GM18909 (cell line): ENCODE measurements at regions not wholly inside any gene's neighbourhood (a gene's known extent, or its start where the extent isn't known, plus 50 kb on each side); places are given as distances from the start of the nearest gene placed in this dataset.
"Not testable (repeated sequence)": the region's sequence is repeated elsewhere in the genome, so short reads cannot be mapped to it uniquely, and the experiment has no call there.

Experiments used
- ATAC-seq: cut with Tn5 transposase; IDR thresholded peaks from one replicate; pipeline ENCODE4 v1.9.1; 2021; ENCODE audit warnings: mild to moderate bottlenecking; ENCODE audit not compliant: unreplicated experiment, poor library complexity

DNA sequence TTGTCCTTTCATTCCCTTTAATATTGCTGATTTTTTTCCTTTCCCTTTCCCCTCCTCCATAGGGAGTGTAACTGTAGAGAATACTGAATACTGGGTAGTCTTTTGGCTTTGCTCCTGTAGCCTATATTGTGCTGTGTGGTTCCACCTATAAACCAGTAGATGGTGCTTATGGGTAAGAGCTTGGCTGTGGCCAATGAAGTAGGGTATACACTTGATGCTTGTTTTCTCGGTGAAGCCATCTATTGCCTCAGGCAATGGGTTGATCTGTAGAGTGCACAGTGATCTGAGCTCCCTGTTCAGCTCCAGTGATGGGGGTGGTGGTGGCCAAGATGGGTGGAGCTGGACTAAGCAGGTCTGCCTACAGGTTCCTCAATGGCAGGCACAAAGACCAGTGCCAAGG lies 203.3 kb upstream of the IMPG1 start:
- ATAC-seq = no peak

DNA sequence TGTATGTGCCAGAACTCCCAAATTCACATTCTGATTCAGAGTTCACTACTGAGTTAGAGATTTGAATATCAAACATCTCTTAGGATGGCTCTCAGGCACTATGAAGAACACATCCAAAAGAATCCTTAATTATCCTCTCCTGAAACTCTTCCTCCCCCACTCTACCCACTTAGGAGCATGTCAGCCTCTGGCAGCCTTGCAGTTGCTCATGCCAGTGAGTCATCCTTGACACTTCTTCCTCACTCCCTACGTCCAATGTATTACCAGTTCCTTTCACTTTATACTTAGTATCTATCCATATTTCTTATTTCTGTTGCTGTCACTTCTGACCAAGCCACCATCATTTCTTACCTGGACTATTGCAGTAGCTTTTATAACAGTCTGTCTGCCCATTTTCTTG lies 192.0 kb upstream of the IMPG1 start:
- no peak for ATAC-seq

DNA sequence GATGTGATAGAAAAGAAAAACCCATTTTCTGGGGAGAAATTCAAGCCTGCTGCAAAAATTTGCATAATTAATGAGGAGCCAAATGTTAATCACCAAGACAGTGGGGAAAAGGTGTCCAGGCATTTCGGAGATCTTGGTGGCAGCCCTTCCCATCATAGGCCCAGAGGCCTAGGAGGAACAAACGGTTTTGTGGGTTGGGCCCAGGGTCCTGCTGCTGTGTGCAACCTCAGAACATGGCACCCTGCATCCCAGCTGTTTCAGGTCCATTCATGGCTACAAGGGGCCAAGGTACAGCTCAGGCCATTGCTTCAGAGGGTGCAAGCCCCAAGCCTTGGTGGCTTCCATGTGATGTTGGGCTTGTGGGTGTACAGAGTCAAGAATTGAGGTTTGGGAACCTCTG lies 189.8 kb upstream of the IMPG1 start:
- ATAC-seq = no peak

DNA sequence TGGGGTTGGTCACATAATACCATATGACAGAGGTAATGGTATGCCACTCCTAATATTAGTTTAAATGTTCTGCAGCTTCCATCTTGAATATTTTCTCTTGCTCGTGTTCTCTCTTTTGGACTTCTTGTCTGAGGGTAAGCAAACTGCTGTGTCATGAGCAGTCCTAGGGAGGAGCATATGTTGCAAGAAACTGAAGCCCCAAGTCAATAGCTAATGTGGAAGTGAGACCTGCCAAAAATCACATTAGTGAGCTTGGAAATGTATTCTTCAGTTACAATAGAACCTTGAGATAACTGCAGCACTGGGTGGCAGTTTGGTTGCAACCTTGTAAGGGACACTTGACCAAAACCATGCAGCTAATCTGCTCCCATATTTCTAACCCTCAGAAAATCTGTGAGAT lies 178.2 kb upstream of the IMPG1 start:
- ATAC-seq = peak; percentile 41

DNA sequence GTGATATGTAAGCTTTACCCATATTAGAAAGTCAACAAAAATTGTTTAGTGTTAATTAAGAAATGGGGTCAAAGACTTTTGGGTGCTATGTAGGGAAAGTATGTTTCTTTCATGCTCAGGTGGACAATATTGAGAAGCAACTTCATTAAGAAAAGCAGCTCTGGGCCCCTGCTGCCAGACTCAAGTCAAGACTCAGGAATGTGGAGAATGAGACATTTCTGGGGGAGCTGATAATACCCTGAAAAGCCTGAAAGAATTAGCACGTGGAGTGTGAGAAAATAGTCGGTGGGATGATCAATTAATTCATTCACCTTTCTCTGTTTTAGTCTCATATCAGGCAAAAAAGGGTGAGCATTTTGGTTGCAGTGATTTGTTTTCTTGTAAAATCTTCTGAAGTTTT lies 175.1 kb upstream of the IMPG1 start:
- no peak for ATAC-seq

DNA sequence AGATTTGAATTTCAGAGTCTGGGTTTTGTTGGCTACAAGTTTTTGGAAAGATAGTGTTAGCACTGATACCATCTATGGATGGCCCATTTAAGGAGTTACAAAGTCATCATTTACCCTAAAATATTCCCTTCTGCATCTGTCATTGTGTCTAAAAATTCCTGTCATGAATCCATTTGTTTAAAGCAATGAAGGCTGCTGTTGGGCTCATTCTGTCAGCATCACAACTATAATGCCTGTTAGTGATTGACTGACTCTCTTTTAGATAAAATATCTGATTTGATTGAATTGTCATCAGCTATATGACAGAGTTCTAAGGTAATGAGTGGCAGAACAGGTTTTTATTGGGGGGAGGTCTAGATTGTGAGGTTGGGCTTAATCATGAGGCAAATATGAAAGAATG lies 167.6 kb upstream of the IMPG1 start:
- no peak for ATAC-seq

DNA sequence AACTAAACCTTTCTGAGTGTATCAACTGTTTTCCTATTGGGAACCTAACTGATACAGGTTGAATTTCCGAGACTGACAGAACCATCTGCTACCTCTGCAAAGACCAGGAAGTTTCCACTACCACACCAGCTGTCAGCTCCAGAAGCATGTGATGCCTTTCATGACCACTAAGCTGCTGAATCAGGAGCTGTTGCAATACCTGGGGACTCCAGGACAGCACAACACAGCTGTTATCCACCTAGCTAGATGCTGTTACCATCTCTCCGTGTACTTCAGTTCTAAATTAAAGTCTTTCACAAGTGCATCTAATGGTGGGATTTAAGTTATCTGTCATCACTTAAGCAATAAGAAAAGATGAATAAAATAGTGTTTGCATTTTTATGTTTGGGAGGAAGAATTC lies 158.2 kb upstream of the IMPG1 start:
- ATAC-seq = no peak

DNA sequence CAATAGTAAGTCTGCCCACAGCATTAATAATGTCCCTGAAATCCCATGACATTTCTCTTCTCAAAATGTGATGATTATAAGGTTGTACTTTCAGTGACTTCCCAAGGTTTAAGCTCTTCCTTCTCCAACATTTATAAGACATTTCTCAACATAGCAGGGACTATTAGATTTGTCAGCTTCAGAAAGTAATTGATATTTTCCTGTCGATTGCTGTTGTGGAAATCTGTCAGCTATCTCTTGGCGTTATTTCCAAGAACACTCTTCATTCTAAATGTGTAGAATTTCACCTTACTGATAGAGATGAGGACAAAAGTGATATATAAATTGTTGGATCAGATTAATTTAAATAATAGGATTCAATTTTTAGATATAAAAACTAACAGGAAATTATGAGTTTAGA lies 149.7 kb upstream of the IMPG1 start:
- no peak for ATAC-seq

DNA sequence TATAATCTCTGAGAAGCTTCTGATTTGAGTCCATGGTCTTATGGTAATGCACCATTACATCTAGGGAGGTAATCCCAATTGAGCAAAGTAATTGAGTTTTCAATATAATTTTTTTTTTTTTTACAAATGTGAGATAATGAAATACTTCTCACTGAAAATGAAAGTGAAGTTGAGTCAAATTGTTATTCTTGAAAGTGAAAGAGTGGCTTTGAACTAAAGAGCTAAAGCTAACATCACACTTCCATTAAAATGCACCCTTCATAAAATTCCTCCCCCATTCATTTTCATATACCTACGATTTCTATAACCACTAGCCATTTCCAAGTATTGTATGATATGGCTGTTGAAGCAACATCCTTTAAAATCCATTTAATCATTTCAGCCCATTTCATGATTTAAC lies 149.1 kb upstream of the IMPG1 start:
- ATAC-seq = no peak

DNA sequence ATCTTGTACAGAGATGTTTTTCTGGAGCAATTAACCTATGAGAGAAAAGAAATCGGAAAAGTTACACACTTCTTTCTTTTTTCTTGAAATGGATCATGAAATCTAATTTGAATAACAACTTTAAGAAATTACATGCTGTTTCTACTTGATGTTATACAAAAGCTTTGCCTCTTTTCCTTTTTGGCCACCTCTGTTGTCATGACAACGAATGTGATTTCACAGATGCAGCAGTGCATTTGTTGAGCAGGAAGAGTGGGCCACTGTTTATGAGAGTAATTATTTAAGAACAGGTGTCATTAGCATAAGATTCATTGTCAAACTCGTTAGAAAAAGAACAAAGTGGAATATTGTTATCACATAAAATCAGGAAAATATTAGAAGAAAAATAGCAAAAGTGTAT lies 148.3 kb upstream of the IMPG1 start:
- ATAC-seq = no peak

DNA sequence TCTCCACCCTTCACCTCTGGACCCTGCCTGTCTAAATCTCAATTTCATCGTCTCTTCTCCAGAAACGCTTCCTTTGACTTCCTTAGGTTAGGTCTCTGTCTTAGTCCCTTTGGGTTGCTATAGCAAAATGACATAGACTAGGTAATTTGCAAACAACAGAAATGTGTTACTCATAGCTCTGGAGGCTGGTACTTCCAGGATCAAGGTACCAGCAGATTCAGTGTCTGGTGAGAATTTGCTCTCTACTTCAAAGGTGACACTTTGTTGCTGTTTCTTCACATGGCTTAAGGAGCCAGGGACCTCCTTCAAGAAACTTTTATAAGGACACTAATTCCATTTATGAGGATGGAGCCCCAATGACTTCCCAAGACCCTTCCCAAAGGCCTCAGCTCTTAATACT lies 145.1 kb upstream of the IMPG1 start:
- ATAC-seq = no peak

DNA sequence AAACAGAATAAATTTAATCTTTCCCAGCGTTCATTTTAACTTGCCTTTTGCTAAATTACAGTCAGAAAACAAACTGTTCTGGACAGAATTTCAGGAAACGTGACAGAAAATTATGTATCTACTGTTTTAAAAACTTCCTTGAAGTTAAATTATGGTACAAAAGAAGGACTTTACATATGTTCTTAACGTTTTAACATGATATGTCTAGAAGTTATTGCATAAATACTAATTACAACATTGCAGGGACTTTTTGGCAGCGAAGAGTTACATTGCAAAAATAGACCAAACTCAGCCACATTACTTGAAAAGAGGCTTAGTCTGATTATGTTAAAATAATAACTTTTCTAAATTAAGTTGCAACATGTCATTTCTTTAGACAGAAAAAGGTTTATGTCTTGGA lies 142.1 kb upstream of the IMPG1 start:
- no peak for ATAC-seq

DNA sequence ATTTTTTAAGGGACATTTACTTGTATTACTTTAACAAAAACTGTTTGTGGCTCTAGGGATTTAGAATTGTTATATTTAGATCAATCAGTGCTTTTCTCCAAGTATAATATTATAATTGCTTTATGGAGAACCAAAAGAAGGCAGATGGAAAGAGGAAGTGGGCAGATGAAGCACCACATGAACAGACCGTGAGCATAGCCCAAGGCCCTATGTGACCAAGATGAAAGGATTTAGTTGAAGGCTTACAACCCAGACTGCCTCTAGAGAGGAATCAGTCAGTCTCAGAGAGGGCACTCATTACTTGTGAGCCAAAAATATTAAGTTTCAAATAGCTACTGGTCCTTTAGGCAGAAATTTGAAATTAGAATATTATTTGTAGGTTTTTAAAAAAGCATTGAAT lies 102.3 kb upstream of the IMPG1 start:
- ATAC-seq = no peak

DNA sequence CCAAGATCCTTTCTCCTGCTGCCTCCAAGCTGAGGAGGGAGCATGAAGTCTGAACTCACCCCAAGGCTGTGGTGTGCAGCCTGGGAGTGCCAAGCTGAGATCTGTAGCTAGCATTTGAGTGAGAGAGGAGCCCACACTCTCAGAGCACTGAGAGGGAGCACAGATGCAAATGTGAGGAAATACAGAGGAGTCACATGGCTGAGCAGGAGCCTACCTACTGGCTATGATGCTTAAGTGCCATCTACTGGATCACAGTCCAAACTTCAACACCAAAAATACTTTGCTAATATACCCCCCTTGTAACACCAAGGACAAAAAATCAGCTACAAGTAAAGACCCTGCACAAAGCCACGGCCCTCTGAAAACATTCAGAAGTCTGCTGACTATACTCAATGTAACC lies 94.4 kb upstream of the IMPG1 start:
- ATAC-seq = no peak

DNA sequence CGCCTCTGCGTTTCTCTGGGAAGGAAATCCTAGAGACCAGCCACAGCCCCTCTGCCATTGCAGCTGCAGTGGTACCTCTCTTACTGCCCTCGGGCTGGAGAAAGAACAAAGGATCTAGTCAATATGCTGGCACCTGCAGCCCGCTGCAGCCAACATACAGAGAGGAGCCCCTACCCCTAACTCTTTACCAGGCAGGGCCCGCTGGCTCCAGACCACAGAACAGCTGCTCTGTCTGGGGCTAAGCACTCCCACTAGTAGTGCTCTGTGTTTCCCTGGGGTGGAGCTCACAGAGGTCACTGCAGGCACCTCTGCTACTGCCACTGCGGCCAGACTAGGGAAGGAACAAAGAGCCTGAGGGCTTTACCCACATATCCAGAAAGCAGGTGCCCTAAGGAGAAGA lies 93.8 kb upstream of the IMPG1 start:
- no peak for ATAC-seq

DNA sequence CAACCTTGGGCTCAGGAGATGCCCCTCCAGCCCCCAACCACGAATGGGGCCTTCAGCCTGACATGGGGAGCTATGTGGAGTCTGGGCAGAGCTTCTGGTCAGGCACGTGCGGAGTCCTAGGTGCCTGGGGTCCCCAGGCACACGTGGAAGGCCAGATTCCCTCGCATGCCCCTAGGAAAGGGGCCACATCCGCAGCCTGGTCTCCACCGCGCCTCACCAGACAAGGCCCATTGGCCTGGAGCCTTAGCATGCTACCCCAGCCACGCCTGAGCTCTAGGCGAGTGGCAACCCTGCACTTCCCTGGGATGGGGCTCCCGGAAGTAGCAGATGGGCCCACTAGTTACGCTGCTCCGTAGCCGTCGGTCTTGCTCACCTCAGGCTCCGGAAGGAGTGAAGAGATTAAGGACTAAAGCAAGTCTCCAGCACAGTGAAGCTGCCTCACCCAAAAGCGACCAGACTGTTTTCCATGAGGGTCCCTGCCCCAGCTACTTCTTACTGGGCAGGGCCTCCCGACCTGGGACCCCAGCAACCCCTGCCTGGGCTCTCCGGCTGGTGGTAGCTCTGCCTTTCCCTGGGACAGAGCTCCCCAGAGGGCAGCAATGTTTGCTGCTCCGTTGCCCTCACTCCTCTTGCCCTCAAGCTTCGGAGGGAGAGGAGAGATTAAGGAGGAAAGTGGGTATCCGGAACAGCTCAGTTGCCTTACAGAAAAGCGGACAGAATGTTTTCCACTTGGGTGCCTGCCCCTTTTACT lies 93.2 kb upstream of the IMPG1 start:
- no peak for ATAC-seq

DNA sequence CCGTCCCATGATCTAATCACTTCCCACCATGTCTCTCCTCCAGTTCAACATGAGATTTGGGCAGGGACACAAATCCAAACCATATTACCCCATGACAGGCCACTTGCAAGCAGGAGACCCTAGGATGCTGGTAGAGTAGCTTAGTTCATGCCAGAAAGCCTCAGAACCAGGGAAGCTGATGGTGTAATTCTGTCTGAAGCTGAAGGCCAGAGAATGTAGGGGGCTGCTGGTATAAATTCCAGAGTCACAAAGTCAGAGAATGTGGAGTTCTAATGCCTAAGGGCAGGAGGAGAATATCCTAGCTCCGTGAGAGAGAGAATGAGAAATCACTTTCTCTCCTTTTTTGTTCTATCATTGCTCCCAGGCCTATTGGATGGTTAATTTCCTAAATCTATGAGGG lies 90.3 kb upstream of the IMPG1 start:
- ATAC-seq = no peak

DNA sequence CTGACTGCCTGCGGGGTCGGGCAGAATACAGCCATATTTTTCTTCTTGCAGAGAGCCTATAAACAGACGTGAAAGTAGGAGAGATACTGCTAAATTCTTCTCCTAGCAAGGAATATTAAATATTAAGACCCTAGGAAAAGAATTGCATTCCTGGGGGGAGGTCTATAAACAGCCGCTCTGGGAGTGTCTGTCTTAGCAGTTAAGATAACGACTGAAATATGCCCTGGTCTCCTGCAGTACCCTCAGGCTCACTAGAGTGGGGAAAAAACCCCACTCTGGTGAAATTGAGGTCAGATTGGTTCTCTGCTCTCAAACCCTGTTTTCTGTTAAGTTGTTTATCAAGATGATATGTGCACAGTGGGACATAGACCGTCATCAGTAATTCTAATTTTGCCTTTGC lies 85.3 kb upstream of the IMPG1 start:
- ATAC-seq = not testable (repeated sequence)

DNA sequence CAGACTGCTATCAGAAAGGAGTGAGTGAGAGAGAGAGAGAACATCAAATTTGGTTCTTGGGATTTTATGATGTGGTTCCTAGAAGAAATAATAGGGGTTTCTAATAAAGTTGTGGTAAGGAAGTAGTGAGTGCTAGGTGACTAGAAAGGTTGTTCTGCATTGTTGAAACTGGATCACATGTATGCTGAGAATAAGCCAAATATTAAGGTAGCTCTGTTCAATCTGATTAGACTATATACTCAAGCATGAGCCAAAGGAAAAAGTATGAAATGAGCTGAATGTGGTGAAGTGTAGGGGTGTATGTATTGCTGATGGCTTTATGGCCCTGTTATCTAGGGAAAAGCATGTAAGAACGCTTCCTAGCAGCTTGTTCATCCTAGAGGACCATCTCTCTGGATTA lies 63.0 kb upstream of the IMPG1 start:
- no peak for ATAC-seq

DNA sequence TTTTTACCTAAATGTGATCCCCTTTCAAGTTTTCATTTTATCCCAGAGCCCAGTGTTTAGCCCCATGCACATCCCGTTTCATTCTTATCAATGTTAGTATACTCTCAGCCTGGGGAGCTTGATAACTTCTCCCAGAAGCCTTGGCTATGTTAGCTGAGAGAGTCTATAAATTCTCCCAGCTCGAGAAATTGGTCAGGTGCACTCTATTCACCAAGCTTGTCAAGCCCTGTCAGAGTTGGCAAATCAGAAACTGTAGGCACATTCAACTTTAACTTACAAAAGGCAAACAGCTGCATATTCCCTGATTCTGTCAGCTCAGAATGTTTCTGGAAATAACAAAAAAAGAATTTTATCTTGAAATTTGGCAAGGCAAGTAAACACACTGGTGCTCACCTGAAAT lies 62.2 kb upstream of the IMPG1 start:
- no peak for ATAC-seq

DNA sequence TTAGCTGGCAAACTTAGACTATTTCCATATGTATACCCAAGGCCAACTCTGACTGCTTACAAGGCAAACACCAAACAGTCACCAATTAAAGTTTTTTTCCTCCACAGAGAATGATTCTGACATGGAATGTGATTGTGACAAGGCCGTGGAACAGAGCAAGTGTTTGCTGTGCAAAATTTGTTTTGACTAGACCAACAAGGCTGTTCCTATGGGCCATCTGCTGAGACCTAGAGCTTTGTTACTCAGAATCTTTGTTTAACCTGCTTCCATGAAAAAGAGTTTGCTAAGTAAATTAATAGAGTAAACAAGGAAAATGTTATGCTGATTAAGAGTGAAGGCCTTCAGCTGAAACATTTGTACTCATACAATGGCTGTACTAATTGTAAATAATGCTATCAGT lies 51.6 kb upstream of the IMPG1 start:
- no peak for ATAC-seq
